Anterior cingulate cortex (tissue), 58 donors: ENCODE measurements at regions not wholly inside any gene's neighbourhood (a gene's known extent, or its start where the extent isn't known, plus 50 kb on each side); places are given as distances from the start of the nearest gene placed in this dataset.
"Not testable (repeated sequence)": the region's sequence is repeated elsewhere in the genome, so short reads cannot be mapped to it uniquely, and the experiment has no call there.

Experiments
- DNase-seq, 58 donors: peaks; one replicate each; lab custom pipeline; 2025; lab: John Stamatoyannopoulos, UW

- no peak for DNase-seq
These were observed 69.5 kb upstream of the PSME4 start for GRCh38 chr2:54040250-54040649.

DNA sequence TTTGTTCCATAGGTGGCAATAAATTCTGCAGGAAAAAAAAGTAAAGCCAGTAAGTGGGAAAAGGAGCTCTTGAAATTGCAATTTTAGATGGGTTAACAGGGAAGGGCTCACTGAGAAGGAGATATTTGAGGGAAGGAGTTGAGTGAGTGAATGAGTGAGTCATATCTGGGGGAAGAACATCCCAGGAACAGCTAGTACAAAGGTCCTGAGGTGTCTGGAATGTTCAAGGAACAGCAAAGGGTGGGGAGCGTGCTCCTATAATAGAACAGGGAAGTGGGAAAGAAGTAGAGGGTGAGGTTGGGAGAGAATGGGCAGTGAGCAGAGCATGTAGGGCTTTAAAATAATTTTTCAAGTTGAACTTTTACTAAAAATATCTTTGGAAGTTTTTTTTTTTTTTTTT, 68.0 kb upstream of the PSME4 start:
- DNase-seq = no peak

GRCh38 chr2:54031288-54031687, 60.5 kb upstream of the PSME4 start:
- not testable (repeated sequence) for DNase-seq

DNA sequence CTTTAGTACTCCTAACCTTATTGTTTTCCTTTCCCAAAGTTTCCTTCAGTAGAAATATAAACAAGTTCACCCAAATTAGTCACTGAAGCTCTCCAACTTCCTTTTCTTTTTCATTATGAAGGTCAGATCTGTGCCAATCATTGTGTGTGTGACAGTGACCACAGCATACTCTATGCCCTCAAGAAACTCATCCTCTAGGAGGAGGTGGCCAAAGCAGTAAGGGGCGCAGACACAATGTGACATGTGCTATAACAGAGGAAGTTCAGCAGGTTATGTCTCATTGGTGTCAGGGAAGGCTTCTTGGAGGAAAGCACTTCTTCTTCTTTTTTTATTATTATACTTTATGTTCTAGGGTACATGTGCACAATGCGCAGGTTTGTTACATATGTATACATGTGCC, 60.0 kb upstream of the PSME4 start:
- no peak for DNase-seq

GRCh38 chr2:54030396-54030741, 59.6 kb upstream of the PSME4 start:
- DNase-seq = no peak

DNA sequence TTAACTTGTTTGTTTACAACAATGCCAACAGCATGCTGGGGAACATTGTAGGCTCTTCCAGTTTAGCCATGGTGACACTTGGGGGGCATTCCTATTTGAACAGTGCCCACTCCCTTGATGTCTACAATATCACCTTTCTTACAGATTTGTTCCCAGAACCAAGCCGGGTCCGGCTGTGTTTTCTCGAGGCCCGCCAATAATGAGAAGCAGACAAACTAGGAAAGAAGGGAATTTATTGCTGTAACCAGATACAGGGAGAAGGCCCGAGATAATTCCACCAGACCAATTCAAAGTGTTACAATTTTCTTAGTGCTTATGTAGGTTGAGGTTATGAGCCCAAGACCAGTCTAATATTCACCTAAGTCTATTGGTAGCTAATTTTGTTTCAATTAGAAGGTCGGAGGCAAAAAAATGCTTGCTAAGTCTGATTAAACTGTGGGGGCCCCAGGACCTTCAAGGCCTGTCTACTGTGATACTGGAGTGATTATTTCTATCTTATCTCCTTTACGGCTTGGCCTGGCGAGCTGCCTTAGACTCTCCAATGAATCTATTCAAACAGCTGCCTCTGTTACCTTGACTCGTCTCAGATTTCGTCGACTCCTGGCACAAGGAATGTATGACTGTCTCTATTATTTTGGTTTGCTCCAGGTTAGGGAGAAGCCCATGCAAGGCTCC, 59.1 kb upstream of the PSME4 start:
- no peak for DNase-seq

- DNase-seq = not testable (repeated sequence)
These were observed 54.8 kb upstream of the PSME4 start for GRCh38 chr2:54025463-54026075.

GRCh38 chr2:54024576-54024975, 53.8 kb upstream of the PSME4 start:
- DNase-seq = no peak

GRCh38 chr2:54021702-54022101, 50.9 kb upstream of the PSME4 start:
- DNase-seq = no peak

DNA sequence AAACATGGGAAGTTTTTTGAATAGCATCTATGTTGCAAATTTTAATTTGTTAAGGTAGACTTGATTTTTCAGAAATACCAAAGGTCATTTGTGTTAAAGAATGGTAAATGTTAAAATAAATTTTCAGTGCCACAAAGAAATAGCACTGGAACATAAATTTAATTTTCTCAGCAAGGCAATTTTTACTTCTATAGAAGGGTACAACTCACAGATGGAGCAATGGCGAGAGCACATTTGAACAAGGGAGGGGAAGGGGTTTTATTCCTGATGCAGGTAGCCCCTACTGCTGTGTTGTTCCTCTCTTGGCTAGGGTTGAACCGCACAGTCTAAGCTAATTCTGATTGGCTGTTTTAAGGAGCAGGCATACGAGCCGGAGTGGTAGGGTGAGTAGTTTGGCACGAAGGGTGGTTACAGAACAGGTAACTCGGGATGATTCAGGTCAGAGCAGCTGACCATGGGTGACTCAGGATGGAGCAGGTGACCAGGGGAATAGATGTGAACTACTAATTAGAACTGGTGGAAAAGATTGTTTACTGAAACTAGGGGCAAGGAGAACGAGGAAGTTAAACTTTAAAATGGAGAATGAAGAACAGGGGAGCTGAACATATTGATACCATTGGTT, 50.1 kb upstream of the PSME4 start:
- DNase-seq = no peak
